ENCODE measurements at regions not wholly inside any gene's neighbourhood (a gene's known extent, or its start where the extent isn't known, plus 50 kb on each side); places are given as distances from the start of the nearest gene placed in this dataset.

DNA sequence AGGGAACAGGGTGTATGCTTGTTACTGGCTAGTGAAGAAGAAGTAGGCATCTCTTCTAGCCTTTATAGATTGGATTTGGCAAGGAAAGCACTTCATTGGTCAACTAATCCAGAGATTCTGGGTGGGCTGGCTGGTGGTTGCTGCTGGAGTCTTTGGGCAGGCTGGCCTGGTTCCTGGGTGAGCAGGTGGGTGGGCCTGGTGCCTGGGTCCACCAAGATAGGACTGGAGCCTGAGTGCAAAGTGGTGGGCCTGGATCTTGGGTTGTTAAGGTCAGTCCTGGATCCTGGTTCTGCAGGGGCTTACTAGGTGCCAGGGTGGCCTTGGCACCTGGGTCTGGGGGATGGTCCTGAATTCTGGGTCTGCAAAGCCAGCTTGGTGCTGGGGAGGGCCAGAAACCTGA is 482.4 kb upstream of the GHITM start:
- DNase-seq (ENCODE audit: low read depth in 2 of 2), result no peak

DNA sequence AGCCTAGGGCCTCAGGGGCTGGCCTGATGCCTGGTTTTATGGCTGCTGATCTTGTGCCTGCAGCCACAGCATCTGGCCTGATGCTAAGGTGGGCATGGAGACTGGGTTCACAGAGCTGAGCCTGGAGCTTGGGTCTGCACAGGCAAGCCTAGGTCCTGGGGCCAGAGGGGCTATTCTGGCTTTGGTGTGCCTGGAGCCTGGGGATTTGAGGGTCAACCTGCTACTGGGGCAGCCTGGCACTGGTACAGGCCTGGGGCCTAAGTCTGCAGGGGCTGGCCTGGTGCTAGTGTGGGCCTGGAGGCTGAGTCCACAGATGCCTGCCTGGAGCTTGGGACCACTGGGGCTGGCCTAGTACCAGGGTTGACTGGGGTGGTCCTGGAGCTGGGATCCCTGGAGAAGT is 481.8 kb upstream of the GHITM start:
- DNase-seq (ENCODE audit: low read depth in 2 of 2), result no peak

- no peak for DNase-seq (ENCODE audit: low read depth in 2 of 2)
Measured at GRCh38 chr10:83663918-83664317, 475.4 kb upstream of the GHITM start.

DNA sequence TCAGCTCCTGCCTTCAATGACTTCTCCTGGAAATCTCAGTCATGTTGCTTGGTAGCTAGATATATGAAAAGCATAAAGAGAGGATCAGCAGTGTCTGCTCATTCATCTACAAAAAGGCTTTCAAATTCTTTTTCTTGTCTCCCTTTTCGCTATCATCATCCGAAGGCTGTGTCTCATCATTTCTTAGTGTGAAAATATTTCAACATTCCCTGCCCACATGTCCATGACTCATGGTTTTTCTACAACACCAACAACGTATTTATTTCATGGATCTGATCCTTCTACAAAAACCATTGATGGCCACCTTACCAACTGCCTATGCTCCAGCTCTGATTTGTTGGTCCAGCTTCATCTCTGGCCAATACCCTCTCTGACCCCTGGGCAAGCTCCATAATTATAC is 472.5 kb upstream of the GHITM start:
- no peak for DNase-seq (ENCODE audit: low read depth in 2 of 2)

DNA sequence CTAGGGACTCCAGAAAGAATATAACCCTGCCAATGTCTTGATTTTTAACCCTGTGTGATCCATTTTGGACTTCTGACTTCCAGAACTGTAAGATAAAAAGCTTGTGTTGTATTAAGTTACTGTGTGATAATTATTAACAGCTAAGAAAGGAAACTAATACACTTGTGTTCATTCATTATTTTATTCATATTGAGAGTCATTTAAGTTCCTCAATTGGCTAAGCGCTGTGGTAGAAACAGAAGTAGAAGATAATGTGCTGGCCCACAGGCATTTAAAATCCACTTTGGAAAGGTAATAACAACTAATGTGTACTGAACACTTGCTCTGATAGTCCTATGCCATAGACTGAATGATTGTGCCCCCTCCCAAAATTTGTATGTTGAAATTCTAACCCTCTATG is 471.7 kb upstream of the GHITM start:
- no peak for DNase-seq (ENCODE audit: low read depth in 2 of 2)

DNA sequence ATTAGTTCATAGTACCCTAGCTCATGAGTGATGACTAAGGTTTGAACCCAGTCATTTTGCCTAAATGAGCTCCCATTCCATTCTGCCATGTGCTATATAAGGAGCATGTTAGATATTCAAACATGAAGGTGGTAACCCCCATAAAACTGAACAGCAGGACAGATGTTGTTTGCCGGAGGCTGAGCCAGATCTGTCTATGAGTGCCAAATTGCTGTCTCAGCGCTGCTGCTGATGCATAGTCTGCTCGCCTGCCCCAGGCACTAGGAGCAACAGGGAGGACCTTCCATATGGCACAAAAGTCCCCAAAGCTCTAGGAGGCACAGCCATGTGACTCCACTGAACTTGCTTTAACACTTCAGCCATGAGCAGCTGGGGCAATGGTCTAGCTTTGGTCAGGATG is 466.0 kb upstream of the GHITM start:
- no peak for DNase-seq (ENCODE audit: low read depth in 2 of 2)

DNA sequence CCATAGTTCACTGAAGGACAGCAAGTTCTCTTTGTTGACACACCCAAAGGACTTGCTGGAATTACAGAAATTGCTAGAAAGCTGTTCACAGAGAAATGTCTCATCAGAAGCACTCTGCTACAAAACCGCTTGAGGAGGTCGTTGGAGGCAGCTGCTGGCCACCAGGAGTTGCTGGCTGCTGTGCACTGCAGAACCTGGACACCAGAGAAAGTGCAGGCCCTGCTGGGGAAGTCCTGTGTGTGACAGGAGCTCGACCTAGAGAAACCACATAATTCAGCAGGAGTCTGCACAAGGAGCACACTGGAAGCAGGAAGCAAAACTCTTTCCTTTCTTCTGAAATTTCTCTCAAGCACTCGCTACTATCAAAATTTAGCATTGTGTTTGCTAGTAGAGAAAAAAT is 461.5 kb upstream of the GHITM start:
- no peak for DNase-seq (ENCODE audit: low read depth in 2 of 2)

- no peak for DNase-seq (ENCODE audit: low read depth in 2 of 2)
Measured at GRCh38 chr10:83678850-83679249, 460.5 kb upstream of the GHITM start.

- DNase-seq (ENCODE audit: low read depth in 2 of 2), result no peak
Measured at GRCh38 chr10:83680470-83680891, 458.8 kb upstream of the GHITM start.

DNA sequence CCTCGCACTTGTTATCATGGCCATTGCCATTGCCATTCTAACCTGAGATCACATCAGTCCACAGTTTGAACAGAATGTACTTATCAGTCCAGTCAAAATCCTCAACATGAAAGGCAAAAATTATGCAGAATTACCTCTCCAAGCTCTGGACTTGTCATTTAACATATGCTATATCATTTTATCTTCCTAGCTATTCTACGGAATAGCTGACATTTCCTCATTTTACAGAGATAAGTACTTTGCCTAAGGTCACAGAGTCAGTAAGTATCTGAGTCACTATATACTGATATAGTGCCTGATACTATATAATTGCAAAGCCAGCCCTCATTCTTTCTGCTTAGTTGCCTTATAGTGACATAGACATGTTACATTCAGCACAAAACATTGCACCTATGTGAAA is 456.9 kb upstream of the GHITM start:
- no peak for DNase-seq (ENCODE audit: low read depth in 2 of 2)

- no peak for DNase-seq (ENCODE audit: low read depth in 2 of 2)
Measured at GRCh38 chr10:83685458-83685857, 453.9 kb upstream of the GHITM start.

DNA sequence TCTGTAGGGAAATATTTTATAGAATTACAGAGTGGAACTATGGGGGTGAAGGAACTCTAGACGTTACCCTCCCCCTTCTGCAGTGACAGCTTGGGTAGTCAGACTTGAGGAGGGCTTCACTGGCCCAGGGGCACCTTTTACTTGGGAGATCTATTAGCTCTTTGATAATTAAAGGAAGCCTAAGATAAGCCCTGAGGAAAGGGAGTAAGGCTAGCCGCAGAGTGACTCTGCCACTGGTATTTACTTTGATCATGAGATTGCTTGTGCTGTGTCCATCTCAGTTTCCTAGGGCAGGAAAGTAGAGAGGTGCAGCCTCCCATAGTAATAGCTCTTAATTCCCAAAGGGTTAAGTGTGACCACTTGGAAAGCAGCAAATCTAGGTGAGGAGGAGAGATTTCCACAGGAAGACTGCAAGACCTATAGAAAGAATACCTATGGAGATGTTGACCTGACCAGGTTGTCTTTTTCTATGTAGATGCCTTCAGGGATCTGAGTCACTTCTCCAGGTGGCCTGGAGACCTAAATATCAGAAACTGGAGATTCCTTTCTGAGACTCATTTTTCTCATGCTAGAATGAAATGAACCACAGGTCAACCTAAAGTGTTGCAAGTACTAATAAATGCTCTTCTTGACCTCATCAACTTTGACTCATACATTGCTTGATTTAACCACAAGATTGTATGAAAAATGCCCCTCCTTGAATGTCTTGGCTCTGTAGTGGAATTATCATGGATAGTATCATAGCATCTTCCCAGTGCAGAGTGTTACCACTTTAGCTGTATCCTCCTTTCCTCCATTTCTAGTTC is 447.3 kb upstream of the GHITM start:
- no peak for DNase-seq (ENCODE audit: low read depth in 2 of 2)

DNA sequence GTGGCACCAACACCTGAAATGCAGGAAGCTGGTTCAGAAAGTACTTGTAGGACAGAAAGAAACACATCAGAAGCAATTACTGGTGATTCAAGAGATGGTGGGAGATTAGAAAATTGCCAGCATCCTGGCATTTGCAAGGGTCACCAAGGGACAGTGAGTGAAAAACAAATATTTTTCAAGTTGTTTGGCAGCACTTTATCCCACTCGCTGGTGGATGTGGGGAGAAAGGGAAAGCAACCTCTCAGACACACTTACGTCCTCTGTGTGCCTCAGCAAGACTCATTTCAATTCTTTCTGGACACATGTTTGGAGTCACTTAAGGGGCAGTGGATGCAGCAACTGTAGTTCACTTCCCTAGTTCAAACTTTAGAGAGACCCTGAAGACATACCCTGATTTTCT is 440.4 kb upstream of the GHITM start:
- no peak for DNase-seq (ENCODE audit: low read depth in 2 of 2)

GRCh38 chr10:83701799-83702198 is 437.5 kb upstream of the GHITM start:
- DNase-seq (ENCODE audit: low read depth in 2 of 2), result no peak

- DNase-seq (ENCODE audit: low read depth in 2 of 2), result no peak
Measured at GRCh38 chr10:83702731-83703130, 436.6 kb upstream of the GHITM start.

DNA sequence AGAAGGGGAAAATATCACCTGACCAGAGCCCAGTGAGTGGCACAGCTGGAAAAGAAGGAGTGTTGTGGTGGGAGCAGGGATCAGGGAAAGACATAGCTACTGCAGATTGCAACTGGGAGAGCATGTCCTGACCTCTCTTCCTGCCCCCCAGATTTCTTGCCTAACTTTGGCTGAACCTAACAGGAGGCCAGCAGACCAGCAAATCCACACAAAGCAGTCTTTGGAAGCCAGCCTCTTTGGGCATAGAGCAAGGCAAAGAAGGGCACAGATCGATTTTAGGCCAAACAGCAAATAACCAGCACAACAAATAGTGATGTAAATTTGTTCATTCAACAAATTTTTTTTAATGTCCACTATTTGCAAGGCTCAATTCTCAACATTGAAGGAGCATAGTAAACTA is 433.2 kb upstream of the GHITM start:
- no peak for DNase-seq (ENCODE audit: low read depth in 2 of 2)

- no peak for DNase-seq (ENCODE audit: low read depth in 2 of 2)
Measured at GRCh38 chr10:83706952-83707582, 432.2 kb upstream of the GHITM start.

- no peak for DNase-seq (ENCODE audit: low read depth in 2 of 2)
Measured at GRCh38 chr10:83713423-83713822, 425.9 kb upstream of the GHITM start.

DNA sequence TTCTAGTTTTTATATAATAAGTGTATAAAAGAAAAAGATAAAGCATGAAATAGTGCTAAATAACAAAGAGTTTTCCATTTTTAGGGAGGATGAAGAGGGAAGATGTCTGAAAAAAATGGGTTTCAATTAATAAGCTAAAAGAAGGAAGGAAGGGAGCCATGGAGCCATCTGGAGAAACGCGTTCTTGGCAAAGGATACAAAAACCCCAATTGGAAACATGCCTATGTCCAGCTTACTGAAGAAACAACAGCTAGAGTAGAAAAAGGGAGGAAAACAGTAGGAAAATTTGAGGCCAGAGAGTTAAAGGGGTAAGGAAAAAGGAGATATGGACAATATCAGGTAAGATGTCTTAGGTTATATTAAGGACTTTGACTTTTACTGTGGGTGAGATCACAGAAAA is 416.2 kb upstream of the GHITM start:
- DNase-seq (ENCODE audit: low read depth in 2 of 2), result no peak

GRCh38 chr10:83724471-83725241 is 414.7 kb upstream of the GHITM start:
- no peak for DNase-seq (ENCODE audit: low read depth in 2 of 2)

GRCh38 chr10:83725567-83725966 is 413.7 kb upstream of the GHITM start:
- DNase-seq (ENCODE audit: low read depth in 2 of 2), result no peak

DNA sequence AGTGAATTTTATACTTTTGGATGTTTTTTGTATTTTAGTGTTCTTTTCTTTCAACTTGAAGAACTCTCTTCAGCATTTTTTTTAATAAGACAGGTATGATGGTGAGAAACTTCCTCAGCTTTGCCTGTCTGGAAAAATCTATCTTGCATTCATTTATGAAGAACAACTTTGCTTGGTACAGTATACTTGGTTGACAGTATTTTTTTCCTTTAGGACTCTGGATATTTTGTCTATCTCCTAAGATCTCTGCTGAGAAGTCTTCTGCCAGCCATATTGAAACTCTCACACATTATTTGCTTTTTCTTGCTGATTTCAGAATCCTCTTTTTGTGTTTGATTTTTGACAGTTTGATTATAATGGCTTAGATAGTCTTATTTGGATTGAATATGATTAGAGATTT is 405.0 kb upstream of the GHITM start:
- DNase-seq (ENCODE audit: low read depth in 2 of 2), result no peak

DNA sequence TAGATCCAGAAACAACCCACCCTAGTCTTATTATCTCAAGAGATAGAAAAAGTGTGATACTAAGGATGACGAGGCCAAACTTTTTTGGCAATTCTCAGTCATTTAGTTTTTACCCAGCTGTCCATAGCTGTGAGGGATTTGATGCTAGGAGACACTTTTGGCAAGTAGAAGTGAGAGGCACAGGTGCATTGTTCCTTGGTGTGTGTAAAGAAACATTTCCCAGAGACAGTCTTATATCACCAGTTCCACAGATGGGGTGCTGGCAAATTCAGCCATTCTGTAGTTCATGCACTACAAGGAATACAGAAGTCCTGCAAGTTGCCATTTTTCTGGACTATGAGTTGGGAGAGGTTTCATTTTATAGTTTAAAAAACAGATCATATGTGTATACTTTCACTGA is 403.3 kb upstream of the GHITM start:
- DNase-seq (ENCODE audit: low read depth in 2 of 2), result no peak

All from fibroblast of skin of left biceps (primary cell).